ENCODE measurements at regions not wholly inside any gene's neighbourhood (a gene's known extent, or its start where the extent isn't known, plus 50 kb on each side); places are given as distances from the start of the nearest gene placed in this dataset.
"Not testable (repeated sequence)": the region's sequence is repeated elsewhere in the genome, so short reads cannot be mapped to it uniquely, and the experiment has no call there.

DNA sequence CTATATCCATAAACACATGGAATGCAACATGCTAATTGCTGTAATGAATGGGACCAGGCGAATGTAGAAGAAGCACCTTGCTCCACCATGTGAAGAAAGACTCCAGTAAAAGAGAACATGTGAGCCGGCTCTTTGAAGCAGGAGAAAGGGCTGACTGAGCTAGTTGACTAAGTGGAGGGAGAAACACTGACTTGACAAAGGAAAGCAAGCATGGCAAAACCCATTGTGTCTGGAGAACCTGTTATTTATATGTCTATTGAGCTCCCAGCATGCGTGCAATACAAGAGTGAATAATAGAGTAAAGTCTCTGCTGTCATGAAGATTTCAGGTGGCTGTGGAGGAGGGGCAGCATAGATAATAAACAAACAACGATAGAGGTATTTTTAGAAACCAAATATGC lies 559.9 kb downstream of the RAB28 start (continued):
- TF ChIP-seq, protein P1, sequence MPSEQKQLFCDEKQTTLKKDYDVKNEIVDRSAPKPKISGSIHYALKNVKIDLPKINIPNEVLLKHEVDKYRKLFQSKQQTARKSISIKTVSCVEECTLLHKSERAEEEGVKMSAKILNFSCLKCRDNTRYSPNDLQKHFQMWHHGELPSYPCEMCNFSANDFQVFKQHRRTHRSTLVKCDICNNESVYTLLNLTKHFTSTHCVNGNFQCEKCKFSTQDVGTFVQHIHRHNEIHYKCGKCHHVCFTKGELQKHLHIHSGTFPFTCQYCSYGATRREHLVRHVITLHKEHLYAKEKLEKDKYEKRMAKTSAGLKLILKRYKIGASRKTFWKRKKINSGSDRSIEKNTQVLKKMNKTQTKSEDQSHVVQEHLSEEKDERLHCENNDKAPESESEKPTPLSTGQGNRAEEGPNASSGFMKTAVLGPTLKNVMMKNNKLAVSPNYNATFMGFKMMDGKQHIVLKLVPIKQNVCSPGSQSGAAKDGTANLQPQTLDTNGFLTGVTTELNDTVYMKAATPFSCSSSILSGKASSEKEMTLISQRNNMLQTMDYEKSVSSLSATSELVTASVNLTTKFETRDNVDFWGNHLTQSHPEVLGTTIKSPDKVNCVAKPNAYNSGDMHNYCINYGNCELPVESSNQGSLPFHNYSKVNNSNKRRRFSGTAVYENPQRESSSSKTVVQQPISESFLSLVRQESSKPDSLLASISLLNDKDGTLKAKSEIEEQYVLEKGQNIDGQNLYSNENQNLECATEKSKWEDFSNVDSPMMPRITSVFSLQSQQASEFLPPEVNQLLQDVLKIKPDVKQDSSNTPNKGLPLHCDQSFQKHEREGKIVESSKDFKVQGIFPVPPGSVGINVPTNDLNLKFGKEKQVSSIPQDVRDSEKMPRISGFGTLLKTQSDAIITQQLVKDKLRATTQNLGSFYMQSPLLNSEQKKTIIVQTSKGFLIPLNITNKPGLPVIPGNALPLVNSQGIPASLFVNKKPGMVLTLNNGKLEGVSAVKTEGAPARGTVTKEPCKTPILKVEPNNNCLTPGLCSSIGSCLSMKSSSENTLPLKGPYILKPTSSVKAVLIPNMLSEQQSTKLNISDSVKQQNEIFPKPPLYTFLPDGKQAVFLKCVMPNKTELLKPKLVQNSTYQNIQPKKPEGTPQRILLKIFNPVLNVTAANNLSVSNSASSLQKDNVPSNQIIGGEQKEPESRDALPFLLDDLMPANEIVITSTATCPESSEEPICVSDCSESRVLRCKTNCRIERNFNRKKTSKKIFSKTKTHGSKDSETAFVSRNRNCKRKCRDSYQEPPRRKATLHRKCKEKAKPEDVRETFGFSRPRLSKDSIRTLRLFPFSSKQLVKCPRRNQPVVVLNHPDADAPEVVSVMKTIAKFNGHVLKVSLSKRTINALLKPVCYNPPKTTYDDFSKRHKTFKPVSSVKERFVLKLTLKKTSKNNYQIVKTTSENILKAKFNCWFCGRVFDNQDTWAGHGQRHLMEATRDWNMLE (tag by site-specific recombination; conservative IDR thresholded peaks at IDR 0.05; ENCODE audit: low read depth) = no peak
- TF ChIP-seq, protein P2, sequence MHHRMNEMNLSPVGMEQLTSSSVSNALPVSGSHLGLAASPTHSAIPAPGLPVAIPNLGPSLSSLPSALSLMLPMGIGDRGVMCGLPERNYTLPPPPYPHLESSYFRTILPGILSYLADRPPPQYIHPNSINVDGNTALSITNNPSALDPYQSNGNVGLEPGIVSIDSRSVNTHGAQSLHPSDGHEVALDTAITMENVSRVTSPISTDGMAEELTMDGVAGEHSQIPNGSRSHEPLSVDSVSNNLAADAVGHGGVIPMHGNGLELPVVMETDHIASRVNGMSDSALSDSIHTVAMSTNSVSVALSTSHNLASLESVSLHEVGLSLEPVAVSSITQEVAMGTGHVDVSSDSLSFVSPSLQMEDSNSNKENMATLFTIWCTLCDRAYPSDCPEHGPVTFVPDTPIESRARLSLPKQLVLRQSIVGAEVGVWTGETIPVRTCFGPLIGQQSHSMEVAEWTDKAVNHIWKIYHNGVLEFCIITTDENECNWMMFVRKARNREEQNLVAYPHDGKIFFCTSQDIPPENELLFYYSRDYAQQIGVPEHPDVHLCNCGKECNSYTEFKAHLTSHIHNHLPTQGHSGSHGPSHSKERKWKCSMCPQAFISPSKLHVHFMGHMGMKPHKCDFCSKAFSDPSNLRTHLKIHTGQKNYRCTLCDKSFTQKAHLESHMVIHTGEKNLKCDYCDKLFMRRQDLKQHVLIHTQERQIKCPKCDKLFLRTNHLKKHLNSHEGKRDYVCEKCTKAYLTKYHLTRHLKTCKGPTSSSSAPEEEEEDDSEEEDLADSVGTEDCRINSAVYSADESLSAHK (tag by site-specific recombination; IDR thresholded peaks at IDR 0.05) = no peak

DNA sequence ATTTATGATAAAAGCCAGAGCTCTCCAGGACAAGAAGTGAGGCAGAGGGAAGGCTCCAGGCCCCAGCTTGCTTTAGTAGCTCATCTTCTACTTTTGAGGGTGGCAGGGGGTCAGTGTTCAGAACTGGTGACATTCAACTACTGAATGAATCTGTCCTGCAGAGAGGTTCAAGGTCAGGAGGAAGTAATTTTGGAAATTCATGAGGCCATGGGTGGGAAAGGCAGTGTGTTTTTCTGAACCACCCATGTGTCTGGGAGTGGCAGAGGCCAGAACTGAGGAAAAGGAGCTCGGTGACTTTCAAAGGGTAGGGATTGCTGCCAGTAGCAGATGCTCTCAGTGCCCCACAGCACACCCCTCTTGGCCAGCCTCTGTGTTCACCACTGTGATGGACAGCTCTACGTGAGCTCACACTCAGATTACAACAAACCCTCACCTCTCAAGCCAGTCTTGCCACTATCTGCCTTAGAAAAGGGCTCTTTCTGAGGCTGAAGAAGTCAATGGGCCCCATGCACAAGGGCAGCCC lies 571.2 kb downstream of the RAB28 start:
- TF ChIP-seq ZNF658 (tag by site-specific recombination; IDR thresholded peaks at IDR 0.05) = no peak
- no peak for TF ChIP-seq ZNF600 (tag by site-specific recombination; IDR thresholded peaks at IDR 0.05)
- TF ChIP-seq ZFP69B (tag by site-specific recombination; IDR thresholded peaks at IDR 0.05) = no peak
- no peak for TF ChIP-seq ZNF239 (tag by site-specific recombination; IDR thresholded peaks at IDR 0.05)
- TF ChIP-seq ZNF2 (tag by site-specific recombination; IDR thresholded peaks at IDR 0.05) = no peak
- TF ChIP-seq GLI2 (tag by site-specific recombination; IDR thresholded peaks at IDR 0.05; ENCODE audit: borderline replicate concordance, low read depth) = no peak
- TF ChIP-seq MYNN (tag by site-specific recombination; IDR thresholded peaks at IDR 0.05; ENCODE audit: borderline replicate concordance) = no peak
- TF ChIP-seq ZNF777 (tag by site-specific recombination; IDR thresholded peaks at IDR 0.05; ENCODE audit: borderline replicate concordance) = no peak
- POLR2A ChIA-PET = no interaction called here

DNA sequence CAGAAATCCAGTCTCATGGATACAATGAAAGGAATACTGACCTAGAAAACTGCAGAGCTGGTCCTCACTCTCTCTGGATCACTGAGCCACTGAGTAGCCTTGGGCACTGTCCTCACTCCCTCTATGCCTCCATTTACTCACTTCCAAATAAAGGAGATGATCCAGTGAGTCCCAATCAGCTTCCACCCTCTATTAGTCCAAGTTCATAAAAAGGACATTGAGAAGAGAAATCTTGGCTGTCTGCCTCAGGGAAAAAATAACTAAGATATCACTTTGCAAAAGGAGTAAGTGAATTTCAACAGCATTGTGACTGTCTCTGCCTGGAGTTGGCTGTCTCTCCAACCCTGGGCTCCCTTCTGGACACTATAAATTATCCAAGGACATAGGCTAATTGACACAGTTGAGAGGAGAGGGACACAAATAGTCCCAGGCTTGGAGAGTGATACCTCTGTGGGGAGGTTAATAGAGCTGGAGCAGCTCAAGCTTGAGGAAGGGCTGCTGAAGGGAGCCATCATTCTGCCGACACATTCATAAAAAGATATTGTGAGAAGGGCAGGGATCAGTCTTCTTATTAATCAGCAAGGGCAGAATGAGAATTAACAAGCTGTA lies 572.3 kb downstream of the RAB28 start:
- no peaks in the 10 kb centered on the region for H3K9me3 ChIP-seq (ENCODE audit: control insufficient read depth, insufficient read depth, low read depth, low read length)
- ChIA-PET POLR2A (no interaction called here), CTCF (no interaction called here)
- H3K36me3 ChIP-seq (ENCODE audit: control insufficient read depth in 2 of 2, insufficient read depth in 1 of 2, low read length in 2 of 2) = no peaks in the 10 kb centered on the region
- H3K4me3 ChIP-seq (ENCODE audit: low read depth, low read length) = no peak overlapping the region
- H3K4me1 ChIP-seq (ENCODE audit: control insufficient read depth, insufficient read depth, low read length) = no peaks in the 10 kb centered on the region
- H3K27ac ChIP-seq (ENCODE audit: extremely low read depth, low read depth, low read length) = no peak overlapping the region
- TF ChIP-seq, protein P3, sequence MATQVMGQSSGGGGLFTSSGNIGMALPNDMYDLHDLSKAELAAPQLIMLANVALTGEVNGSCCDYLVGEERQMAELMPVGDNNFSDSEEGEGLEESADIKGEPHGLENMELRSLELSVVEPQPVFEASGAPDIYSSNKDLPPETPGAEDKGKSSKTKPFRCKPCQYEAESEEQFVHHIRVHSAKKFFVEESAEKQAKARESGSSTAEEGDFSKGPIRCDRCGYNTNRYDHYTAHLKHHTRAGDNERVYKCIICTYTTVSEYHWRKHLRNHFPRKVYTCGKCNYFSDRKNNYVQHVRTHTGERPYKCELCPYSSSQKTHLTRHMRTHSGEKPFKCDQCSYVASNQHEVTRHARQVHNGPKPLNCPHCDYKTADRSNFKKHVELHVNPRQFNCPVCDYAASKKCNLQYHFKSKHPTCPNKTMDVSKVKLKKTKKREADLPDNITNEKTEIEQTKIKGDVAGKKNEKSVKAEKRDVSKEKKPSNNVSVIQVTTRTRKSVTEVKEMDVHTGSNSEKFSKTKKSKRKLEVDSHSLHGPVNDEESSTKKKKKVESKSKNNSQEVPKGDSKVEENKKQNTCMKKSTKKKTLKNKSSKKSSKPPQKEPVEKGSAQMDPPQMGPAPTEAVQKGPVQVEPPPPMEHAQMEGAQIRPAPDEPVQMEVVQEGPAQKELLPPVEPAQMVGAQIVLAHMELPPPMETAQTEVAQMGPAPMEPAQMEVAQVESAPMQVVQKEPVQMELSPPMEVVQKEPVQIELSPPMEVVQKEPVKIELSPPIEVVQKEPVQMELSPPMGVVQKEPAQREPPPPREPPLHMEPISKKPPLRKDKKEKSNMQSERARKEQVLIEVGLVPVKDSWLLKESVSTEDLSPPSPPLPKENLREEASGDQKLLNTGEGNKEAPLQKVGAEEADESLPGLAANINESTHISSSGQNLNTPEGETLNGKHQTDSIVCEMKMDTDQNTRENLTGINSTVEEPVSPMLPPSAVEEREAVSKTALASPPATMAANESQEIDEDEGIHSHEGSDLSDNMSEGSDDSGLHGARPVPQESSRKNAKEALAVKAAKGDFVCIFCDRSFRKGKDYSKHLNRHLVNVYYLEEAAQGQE (tag by site-specific recombination; IDR thresholded peaks at IDR 0.05) = no peak
- TF ChIP-seq ZNF214 (tag by site-specific recombination; IDR thresholded peaks at IDR 0.05; ENCODE audit: borderline replicate concordance) (no peak), ZNF133 (tag by site-specific recombination; IDR thresholded peaks at IDR 0.05) (no peak)

More for the DNA sequence above, 571.2 kb downstream of the RAB28 start:
- H3K27ac ChIP-seq (ENCODE audit: extremely low read depth, low read depth, low read length) = no peak overlapping the region
- CTCF ChIA-PET = no interaction called here
- no peaks in the 10 kb centered on the region for H3K4me1 ChIP-seq (ENCODE audit: control insufficient read depth, insufficient read depth, low read length)
- H3K36me3 ChIP-seq (ENCODE audit: control insufficient read depth in 2 of 2, insufficient read depth in 1 of 2, low read length in 2 of 2) = no peaks in the 10 kb centered on the region
- no peak overlapping the region for H3K4me3 ChIP-seq (ENCODE audit: low read depth, low read length)
- no peaks in the 10 kb centered on the region for H3K9me3 ChIP-seq (ENCODE audit: control insufficient read depth, insufficient read depth, low read depth, low read length)

DNA sequence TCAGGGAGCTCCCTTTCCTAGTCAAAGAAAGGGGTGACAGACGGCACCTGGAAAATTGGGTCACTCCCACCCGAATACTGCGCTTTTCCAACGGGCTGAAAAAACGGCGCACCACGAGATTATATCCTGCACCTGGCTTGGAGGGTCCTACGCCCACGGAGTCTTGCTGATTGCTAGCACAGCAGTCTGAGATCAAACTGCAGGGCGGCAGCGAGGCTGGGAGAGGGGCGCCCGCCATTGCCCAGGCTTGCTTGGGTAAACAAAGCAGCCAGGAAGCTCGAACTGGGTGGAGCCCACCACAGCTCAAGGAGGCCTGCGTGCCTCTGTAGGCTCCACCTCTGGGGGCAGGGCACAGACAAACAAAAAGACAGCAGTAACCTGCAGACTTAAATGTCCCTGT lies 580.5 kb downstream of the RAB28 start:
- H3K36me3 ChIP-seq (ENCODE audit: control insufficient read depth in 2 of 2, insufficient read depth in 1 of 2, low read length in 2 of 2); H3K9me3 ChIP-seq (ENCODE audit: control insufficient read depth, insufficient read depth, low read depth, low read length); H3K4me1 ChIP-seq (ENCODE audit: control insufficient read depth, insufficient read depth, low read length); CTCF ChIA-PET; H3K4me3 ChIP-seq (ENCODE audit: low read depth, low read length); H3K27ac ChIP-seq (ENCODE audit: extremely low read depth, low read depth, low read length); POLR2A ChIA-PET: not testable (repeated sequence)
